OCI-LY7 (cell line): ENCODE measurements at regions not wholly inside any gene's neighbourhood (a gene's known extent, or its start where the extent isn't known, plus 50 kb on each side); places are given as distances from the start of the nearest gene placed in this dataset.

Experiments used
- BruUV-seq: library from RNA; stranded (reverse); fragments of 400-500 nt; replicated peaks from 2 replicates; lab custom pipeline; 2021; lab: Mats Ljungman, UMichigan
- CTCF ChIA-PET: fragments of 300-600 bp; sonication (Branson Sonifier 250); formaldehyde crosslinking; loops from one replicate; lab custom pipeline; 2022; ENCODE audit warnings: antibody characterized with exemption; ENCODE audit not compliant: unreplicated experiment; lab: Charles Lee
- POLR2A ChIA-PET: fragments of 300-600 bp; sonication (Branson Sonifier 250); formaldehyde crosslinking; loops from one replicate; lab custom pipeline; 2022; ENCODE audit warnings: antibody characterized with exemption; lab: Charles Lee
- DNase-seq: peaks from one replicate; pipeline ENCODE4 v3.0.0-alpha.2; 2015; ENCODE audit warnings: low spot score
- H2AFZ ChIP-seq: fragments of 200-600 bp; sonication (generic), shearing (Covaris generic); 2 replicates; pipeline ENCODE4 v1.6.1; 2014; ENCODE audit warnings: mild to moderate bottlenecking, antibody characterized with exemption, low read length, moderate library complexity
- H3K27ac ChIP-seq: fragments of 200-600 bp; sonication (generic); 2 replicates; pipeline ENCODE4 v1.5.1; 2014; ENCODE audit warnings: mixed run types, low read depth, mild to moderate bottlenecking, moderate library complexity, low read length, inconsistent platforms; ENCODE audit not compliant: poor library complexity, severe bottlenecking
- H3K36me3 ChIP-seq: fragments of 200-600 bp; sonication (generic); 2 replicates; pipeline ENCODE4 v1.6.1; 2014; ENCODE audit warnings: mild to moderate bottlenecking, antibody characterized with exemption, low read length, moderate library complexity, mixed read lengths; ENCODE audit not compliant: insufficient read depth
- H3K4me1 ChIP-seq: fragments of 200-600 bp; sonication (generic); 2 replicates; pipeline ENCODE4 v1.5.1; 2014; ENCODE audit warnings: mild to moderate bottlenecking, low read length; ENCODE audit not compliant: insufficient read depth, poor library complexity, severe bottlenecking
- H3K4me2 ChIP-seq: fragments of 200-600 bp; sonication (generic); 2 replicates; pipeline ENCODE4 v1.6.1; 2014; ENCODE audit warnings: mild to moderate bottlenecking, low read length
- H3K4me3 ChIP-seq: fragments of 200-600 bp; sonication (generic); 2 replicates; pipeline ENCODE4 v1.5.1; 2014; ENCODE audit warnings: mild to moderate bottlenecking, low read depth, low read length; ENCODE audit not compliant: poor library complexity, severe bottlenecking
- H3K79me2 ChIP-seq: fragments of 200-600 bp; sonication (generic); 2 replicates; pipeline ENCODE4 v1.6.1; 2016; ENCODE audit warnings: low read depth, mild to moderate bottlenecking, low read length, moderate library complexity, mixed read lengths; ENCODE audit not compliant: insufficient read depth
- H3K9me2 ChIP-seq: fragments of 200-600 bp; sonication (generic); 2 replicates; pipeline ENCODE4 v1.6.1; 2016; ENCODE audit warnings: mild to moderate bottlenecking, low read length, mixed read lengths; ENCODE audit not compliant: insufficient read depth
- H3K9me3 ChIP-seq: fragments of 200-600 bp; sonication (generic); 2 replicates; pipeline ENCODE4 v1.6.1; 2014; ENCODE audit warnings: mild to moderate bottlenecking, mixed run types, low read length, mixed read lengths
- H4K20me1 ChIP-seq: fragments of 200-600 bp; sonication (generic); 2 replicates; pipeline ENCODE4 v1.6.1; 2014; ENCODE audit warnings: mild to moderate bottlenecking, antibody characterized with exemption, low read length, moderate library complexity, mixed read lengths; ENCODE audit not compliant: insufficient read depth
- CTCF ChIP-seq: fragments of 200-600 bp; sonication (generic); conservative IDR thresholded peaks from 2 replicates; pipeline ENCODE4 v1.5.1; 2014; ENCODE audit warnings: mild to moderate bottlenecking, antibody characterized with exemption, low read length, moderate library complexity, mixed read lengths
- EZH2phosphoT487 ChIP-seq: fragments of 200-600 bp; sonication (generic); IDR thresholded peaks from 2 replicates; pipeline ENCODE4 v1.6.1; 2018; ENCODE audit warnings: low read depth, borderline replicate concordance, mild to moderate bottlenecking, mixed run types, antibody characterized with exemption, low read length, moderate library complexity, mixed read lengths
- intact Hi-C: fragments of 100-400 bp; cut with micrococcal nuclease; formaldehyde crosslinking; loops from one replicate; pipeline ENCODE4 v1.10.0; 2022; ENCODE audit not compliant: unreplicated experiment

GRCh38 chr15:93321881-93322282 is 232.9 kb upstream of the RGMA start:
- CTCF ChIA-PET, result no interaction called here
- Histone ChIP-seq H3K4me1 (no peaks in the 10 kb centered on the region), H3K4me3 (no peak overlapping the region), H3K36me3 (no peaks in the 10 kb centered on the region), H3K79me2 (no peaks in the 10 kb centered on the region), H2AFZ (no peak overlapping the region), H3K4me2 (no peak overlapping the region), H4K20me1 (no peaks in the 10 kb centered on the region), H3K9me2 (no peaks in the 10 kb centered on the region), H3K9me3 (no peaks in the 10 kb centered on the region), H3K27ac (no peak overlapping the region)
- DNase-seq, result no peak
- POLR2A ChIA-PET, result interaction anchor here (0.5 kb wide), 1 partner anchor 944 kb away, joined by 3 read pairs; no protein-coding TSS in a partner anchor
- TF ChIP-seq EZH2phosphoT487 (no peak), CTCF (no peak)
- no TSS peak for BruUV-seq
- intact Hi-C loops, result no loop called here

- intact Hi-C loops, result no loop called here
- no peaks in the 10 kb centered on the region for H4K20me1 ChIP-seq
- no peak overlapping the region for H3K4me3 ChIP-seq
- H2AFZ ChIP-seq, result no peak overlapping the region
- ChIA-PET POLR2A (no interaction called here), CTCF (no interaction called here)
- DNase-seq, result no peak
- no peak for TF ChIP-seq CTCF
- no peak for TF ChIP-seq EZH2phosphoT487
- no peak overlapping the region for H3K4me2 ChIP-seq
- H3K27ac ChIP-seq, result no peak overlapping the region
- no peaks in the 10 kb centered on the region for H3K9me2 ChIP-seq
- no peaks in the 10 kb centered on the region for H3K36me3 ChIP-seq
- no peaks in the 10 kb centered on the region for H3K79me2 ChIP-seq
- no peaks in the 10 kb centered on the region for H3K9me3 ChIP-seq
- no peaks in the 10 kb centered on the region for H3K4me1 ChIP-seq
- no TSS peak for BruUV-seq
These were observed 230.3 kb upstream of the RGMA start for GRCh38 chr15:93319121-93319814.

- H3K9me2 ChIP-seq, result no peaks in the 10 kb centered on the region
- POLR2A ChIA-PET, result no interaction called here
These were observed 228.8 kb upstream of the RGMA start for GRCh38 chr15:93317772-93318171.

More at GRCh38 chr15:93317772-93318171, 228.8 kb upstream of the RGMA start:
- no TSS peak for BruUV-seq
- Histone ChIP-seq H3K4me3 (no peak overlapping the region), H3K4me2 (no peak overlapping the region), H3K4me1 (no peaks in the 10 kb centered on the region), H3K9me3 (no peaks in the 10 kb centered on the region), H3K36me3 (no peaks in the 10 kb centered on the region), H2AFZ (no peak overlapping the region), H3K27ac (no peak overlapping the region), H4K20me1 (no peaks in the 10 kb centered on the region), H3K79me2 (no peaks in the 10 kb centered on the region)
- DNase-seq, result no peak
- CTCF ChIA-PET, result no interaction called here
- no peak for TF ChIP-seq CTCF
- no peak for TF ChIP-seq EZH2phosphoT487
- intact Hi-C loops, result no loop called here
